ENCODE measurements at regions not wholly inside any gene's neighbourhood (a gene's known extent, or its start where the extent isn't known, plus 50 kb on each side); places are given as distances from the start of the nearest gene placed in this dataset.

DNA sequence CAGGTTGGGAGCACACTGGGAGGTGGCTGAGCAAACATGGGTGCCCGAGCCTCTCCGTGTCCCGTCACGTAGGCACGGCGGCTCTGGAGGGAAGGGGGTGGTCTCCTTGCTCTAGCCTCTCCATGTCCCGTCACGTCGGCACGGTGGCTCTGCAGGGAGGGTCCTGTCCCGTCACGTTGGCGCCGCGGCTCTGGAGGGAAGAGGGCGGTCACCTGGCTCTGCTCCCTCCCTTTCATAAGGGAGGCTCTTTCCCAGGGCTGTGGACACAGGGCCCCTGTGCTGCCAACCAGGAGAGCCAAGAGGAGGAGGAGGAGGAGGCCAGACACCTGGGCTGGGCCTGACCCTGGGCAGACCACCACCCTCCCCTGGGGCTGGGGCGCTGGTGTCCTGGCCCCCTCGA is 1173.7 kb downstream of the BRD1 start:
- no peak for DNase-seq (ENCODE audit: low spot score)
- TF ChIP-seq, protein P1, sequence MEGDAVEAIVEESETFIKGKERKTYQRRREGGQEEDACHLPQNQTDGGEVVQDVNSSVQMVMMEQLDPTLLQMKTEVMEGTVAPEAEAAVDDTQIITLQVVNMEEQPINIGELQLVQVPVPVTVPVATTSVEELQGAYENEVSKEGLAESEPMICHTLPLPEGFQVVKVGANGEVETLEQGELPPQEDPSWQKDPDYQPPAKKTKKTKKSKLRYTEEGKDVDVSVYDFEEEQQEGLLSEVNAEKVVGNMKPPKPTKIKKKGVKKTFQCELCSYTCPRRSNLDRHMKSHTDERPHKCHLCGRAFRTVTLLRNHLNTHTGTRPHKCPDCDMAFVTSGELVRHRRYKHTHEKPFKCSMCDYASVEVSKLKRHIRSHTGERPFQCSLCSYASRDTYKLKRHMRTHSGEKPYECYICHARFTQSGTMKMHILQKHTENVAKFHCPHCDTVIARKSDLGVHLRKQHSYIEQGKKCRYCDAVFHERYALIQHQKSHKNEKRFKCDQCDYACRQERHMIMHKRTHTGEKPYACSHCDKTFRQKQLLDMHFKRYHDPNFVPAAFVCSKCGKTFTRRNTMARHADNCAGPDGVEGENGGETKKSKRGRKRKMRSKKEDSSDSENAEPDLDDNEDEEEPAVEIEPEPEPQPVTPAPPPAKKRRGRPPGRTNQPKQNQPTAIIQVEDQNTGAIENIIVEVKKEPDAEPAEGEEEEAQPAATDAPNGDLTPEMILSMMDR (IDR thresholded peaks at IDR 0.05), result no peak
- no peak overlapping the region for H3K4me3 ChIP-seq
- H3K27ac ChIP-seq, result peak overlapping the region in 1 of 2 donors; percentile 16

- Histone ChIP-seq H3K4me3 (no peak overlapping the region), H3K27ac (no peak overlapping the region)
- no peak for DNase-seq (ENCODE audit: low spot score)
- TF ChIP-seq, protein P1 (IDR thresholded peaks at IDR 0.05), result no peak
These were observed 1174.4 kb downstream of the BRD1 start for GRCh38 chr22:48653306-48653705.

- TF ChIP-seq, protein P1 (IDR thresholded peaks at IDR 0.05), result no peak
- Histone ChIP-seq H3K27ac (no peak overlapping the region), H3K4me3 (no peak overlapping the region)
- no peak for DNase-seq (ENCODE audit: low spot score)
These were observed 1174.9 kb downstream of the BRD1 start for GRCh38 chr22:48652796-48653195.

DNA sequence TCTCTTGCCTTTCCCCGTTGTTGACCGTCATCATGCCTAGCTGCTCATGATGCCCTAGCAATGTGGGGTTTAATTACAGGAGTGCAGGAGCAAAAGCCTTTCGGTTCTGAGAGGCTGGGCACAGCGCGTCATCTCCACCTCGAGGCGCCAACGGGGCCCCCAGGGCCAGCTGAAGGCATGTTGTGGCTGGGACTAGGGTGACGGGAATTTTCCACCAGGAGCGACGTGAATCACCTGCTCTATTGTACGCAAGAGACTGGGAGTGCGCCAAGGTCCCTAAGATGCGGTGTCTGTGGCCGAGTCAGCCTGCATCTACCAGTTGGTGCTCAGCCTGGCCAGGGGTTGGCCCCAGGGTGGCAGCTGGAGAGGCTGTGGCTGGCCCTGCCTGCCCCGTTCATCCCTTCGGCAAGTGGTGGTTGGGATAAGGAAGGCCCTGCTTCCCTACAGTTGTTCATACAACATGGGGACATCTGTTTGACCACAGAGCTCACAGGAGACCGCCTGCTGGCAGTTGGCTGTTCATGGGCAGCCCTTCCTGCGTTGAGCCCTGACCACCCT is 1175.6 kb downstream of the BRD1 start:
- H3K27ac ChIP-seq, result no peak overlapping the region
- no peak overlapping the region for H3K4me3 ChIP-seq
- no peak for DNase-seq (ENCODE audit: low spot score)
- TF ChIP-seq, protein P1 (IDR thresholded peaks at IDR 0.05), result no peak

- TF ChIP-seq, protein P1 (IDR thresholded peaks at IDR 0.05), result no peak
- no peak overlapping the region for H3K4me3 ChIP-seq
These were observed 1176.4 kb downstream of the BRD1 start for GRCh38 chr22:48651036-48651890.

GRCh38 chr22:48650323-48651035 is 1177.2 kb downstream of the BRD1 start:
- DNase-seq (ENCODE audit: low spot score), result no peak
- TF ChIP-seq, protein P1 (IDR thresholded peaks at IDR 0.05), result no peak
- no peak overlapping the region for H3K27ac ChIP-seq

More at GRCh38 chr22:48651036-48651890, 1176.4 kb downstream of the BRD1 start:
- no peak overlapping the region for H3K27ac ChIP-seq
- DNase-seq (ENCODE audit: low spot score), result no peak

More at GRCh38 chr22:48650323-48651035, 1177.2 kb downstream of the BRD1 start:
- no peak overlapping the region for H3K4me3 ChIP-seq
